ENCODE measurements at regions not wholly inside any gene's neighbourhood (a gene's known extent, or its start where the extent isn't known, plus 50 kb on each side); places are given as distances from the start of the nearest gene placed in this dataset.

DNA sequence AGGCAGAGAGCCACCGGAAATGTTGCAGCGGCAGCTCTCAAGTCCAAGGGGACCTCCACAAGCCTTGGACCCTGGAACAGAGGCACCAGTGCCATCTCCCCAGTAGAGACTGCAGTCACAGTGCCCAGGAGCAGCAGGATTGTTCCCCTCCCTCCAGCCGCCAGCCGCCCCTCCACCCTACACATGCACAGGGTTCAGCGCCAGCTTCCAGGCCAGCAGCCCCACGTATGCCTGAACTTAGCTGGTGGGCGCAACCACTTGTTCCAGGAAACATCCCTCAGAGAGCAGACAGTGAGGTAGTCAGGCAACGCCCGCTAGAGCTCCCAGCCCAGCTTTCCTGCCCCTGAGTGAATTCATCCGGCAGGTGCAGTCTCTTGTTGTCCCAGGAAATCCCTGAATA is 1098.1 kb upstream of the NCAM2 start:
- Histone ChIP-seq H3K4me3 (no peak overlapping the region), H3K27ac (no peak overlapping the region), H3K27me3 (no peaks in the 10 kb centered on the region), H3K4me1 (no peaks in the 10 kb centered on the region), H3K9me3 (no peaks in the 10 kb centered on the region), H3K36me3 (no peaks in the 10 kb centered on the region)
- TF ChIP-seq POLR2A (IDR thresholded peaks at IDR 0.05) (no peak), EP300 (IDR thresholded peaks at IDR 0.05) (no peak), POLR2AphosphoS5 (IDR thresholded peaks at IDR 0.05) (no peak)
- TF ChIP-seq, protein P1, sequence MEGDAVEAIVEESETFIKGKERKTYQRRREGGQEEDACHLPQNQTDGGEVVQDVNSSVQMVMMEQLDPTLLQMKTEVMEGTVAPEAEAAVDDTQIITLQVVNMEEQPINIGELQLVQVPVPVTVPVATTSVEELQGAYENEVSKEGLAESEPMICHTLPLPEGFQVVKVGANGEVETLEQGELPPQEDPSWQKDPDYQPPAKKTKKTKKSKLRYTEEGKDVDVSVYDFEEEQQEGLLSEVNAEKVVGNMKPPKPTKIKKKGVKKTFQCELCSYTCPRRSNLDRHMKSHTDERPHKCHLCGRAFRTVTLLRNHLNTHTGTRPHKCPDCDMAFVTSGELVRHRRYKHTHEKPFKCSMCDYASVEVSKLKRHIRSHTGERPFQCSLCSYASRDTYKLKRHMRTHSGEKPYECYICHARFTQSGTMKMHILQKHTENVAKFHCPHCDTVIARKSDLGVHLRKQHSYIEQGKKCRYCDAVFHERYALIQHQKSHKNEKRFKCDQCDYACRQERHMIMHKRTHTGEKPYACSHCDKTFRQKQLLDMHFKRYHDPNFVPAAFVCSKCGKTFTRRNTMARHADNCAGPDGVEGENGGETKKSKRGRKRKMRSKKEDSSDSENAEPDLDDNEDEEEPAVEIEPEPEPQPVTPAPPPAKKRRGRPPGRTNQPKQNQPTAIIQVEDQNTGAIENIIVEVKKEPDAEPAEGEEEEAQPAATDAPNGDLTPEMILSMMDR (IDR thresholded peaks at IDR 0.05) = no peak
- intact Hi-C loops (cut with DNase I) = no loop called here
- 97% methylated on average over 10 of the region's 10 CpGs for WGBS, 2 donors
- DNase-seq = peak; percentile 58

DNA sequence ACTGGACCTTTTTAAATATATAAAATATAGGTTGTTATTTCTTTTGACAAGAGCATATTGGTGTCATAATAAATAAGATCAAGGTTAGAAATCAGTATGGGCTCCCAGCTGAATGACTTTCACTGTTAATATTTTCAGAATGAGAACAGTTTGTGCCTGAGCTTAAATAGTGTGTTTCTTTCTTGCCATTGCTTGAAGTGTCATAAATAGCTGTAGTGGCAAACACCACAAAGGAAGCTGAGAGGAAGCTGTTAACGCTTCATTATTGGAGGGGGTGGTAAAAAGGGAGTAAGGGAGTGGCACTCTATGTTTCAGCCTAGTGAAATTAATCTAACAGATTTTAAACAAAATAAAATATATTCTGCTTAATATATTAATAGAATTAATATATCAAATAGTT is 1089.8 kb upstream of the NCAM2 start:
- Histone ChIP-seq H3K4me1 (no peaks in the 10 kb centered on the region), H3K27ac (no peak overlapping the region), H3K27me3 (no peaks in the 10 kb centered on the region), H3K36me3 (no peaks in the 10 kb centered on the region), H3K9me3 (no peaks in the 10 kb centered on the region), H3K4me3 (no peak overlapping the region)
- 11 to 12% methylated on average over 1 of the region's 1 CpG for WGBS, 2 donors
- intact Hi-C loops (cut with DNase I) = no loop called here
- TF ChIP-seq POLR2A (IDR thresholded peaks at IDR 0.05) = no peak
- TF ChIP-seq EP300 (IDR thresholded peaks at IDR 0.05) = no peak
- TF ChIP-seq, protein P1 (IDR thresholded peaks at IDR 0.05) = no peak
- no peak for TF ChIP-seq POLR2AphosphoS5 (IDR thresholded peaks at IDR 0.05)
- DNase-seq = no peak

DNA sequence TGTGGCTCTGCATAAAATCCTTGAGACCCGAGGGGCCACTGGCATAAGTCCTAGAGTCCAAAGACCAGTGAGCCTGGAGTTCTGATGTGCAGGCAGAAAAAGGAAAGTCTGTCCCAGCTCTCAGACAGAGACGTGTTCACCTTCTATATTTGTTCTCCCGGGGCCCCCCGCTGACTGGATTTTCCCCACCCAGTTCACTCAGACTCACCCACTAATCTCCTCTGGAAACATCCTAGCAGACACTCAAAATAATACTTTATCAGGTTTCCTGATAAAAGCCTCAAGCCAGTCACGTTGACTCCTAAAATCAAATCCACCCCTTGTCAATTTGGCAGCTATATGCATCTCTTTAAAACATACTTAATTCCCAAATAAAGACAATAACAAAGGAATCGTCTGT is 1084.2 kb upstream of the NCAM2 start:
- DNase-seq = no peak
- Histone ChIP-seq H3K4me3 (no peak overlapping the region), H3K9me3 (no peaks in the 10 kb centered on the region), H3K4me1 (no peaks in the 10 kb centered on the region), H3K27me3 (no peaks in the 10 kb centered on the region), H3K27ac (no peak overlapping the region), H3K36me3 (no peaks in the 10 kb centered on the region)
- intact Hi-C loops (cut with DNase I) = no loop called here
- TF ChIP-seq POLR2A (IDR thresholded peaks at IDR 0.05) (no peak), POLR2AphosphoS5 (IDR thresholded peaks at IDR 0.05) (no peak), EP300 (IDR thresholded peaks at IDR 0.05) (no peak)
- TF ChIP-seq, protein P1 (IDR thresholded peaks at IDR 0.05) = no peak
- 72 to 78% methylated on average over 6 of the region's 6 CpGs for WGBS, 2 donors

DNA sequence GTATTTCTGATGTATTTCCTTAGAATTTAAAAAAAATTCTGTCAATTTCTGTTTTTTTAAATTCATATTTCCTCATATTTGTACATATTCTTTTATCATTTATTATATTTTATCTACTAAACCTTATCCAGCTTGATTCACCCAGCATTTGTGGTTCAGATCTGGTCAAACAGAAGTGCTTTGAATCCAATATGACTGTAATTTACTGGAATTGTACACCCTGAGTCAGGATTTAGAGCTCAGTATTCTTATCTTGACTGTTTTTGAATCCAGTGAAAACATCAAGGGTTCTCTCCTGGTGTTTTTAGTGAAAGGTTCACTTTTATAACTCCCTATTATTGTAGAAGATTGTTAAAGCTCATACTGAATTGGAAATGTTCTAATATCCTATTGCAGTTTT is 1077.0 kb upstream of the NCAM2 start:
- no peak for TF ChIP-seq POLR2AphosphoS5 (IDR thresholded peaks at IDR 0.05)
- TF ChIP-seq, protein P1 (IDR thresholded peaks at IDR 0.05) = no peak
- no peak for TF ChIP-seq POLR2A (IDR thresholded peaks at IDR 0.05)
- TF ChIP-seq EP300 (IDR thresholded peaks at IDR 0.05) = no peak
- Histone ChIP-seq H3K9me3 (no peaks in the 10 kb centered on the region), H3K27me3 (no peaks in the 10 kb centered on the region), H3K27ac (no peak overlapping the region), H3K4me3 (no peak overlapping the region), H3K36me3 (no peaks in the 10 kb centered on the region), H3K4me1 (no peaks in the 10 kb centered on the region)
- intact Hi-C loops (cut with DNase I) = no loop called here
- DNase-seq = no peak

DNA sequence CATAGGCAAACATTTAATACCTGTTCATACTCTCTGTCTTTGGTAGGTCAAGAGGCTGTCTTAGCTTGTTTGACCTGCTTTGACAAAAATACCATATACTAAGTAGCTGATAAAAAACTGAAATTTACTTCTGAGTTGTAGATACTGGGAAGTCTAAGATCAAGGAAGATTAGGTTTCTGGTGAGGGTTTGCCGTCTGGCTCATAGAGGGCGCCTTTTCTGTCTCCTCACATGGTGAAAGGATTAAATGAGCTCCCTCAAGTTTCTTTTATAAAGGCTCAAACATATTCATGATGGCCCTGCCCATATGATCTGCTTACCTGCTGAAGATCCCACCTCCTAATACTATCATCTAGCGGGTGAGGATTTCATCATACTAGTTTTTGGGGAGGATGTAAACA is 1076.1 kb upstream of the NCAM2 start:
- WGBS, 2 donors = 88 to 94% methylated on average over 3 of the region's 3 CpGs
- no peak for TF ChIP-seq POLR2A (IDR thresholded peaks at IDR 0.05)
- TF ChIP-seq EP300 (IDR thresholded peaks at IDR 0.05) = no peak
- no peak for TF ChIP-seq POLR2AphosphoS5 (IDR thresholded peaks at IDR 0.05)
- TF ChIP-seq, protein P1 (IDR thresholded peaks at IDR 0.05) = no peak
- no peak for DNase-seq
- Histone ChIP-seq H3K9me3 (no peaks in the 10 kb centered on the region), H3K27ac (no peak overlapping the region), H3K4me1 (no peaks in the 10 kb centered on the region), H3K36me3 (no peaks in the 10 kb centered on the region), H3K4me3 (no peak overlapping the region), H3K27me3 (no peaks in the 10 kb centered on the region)
- intact Hi-C loops (cut with DNase I) = no loop called here
